Suprapubic skin (tissue), 4 donors: ENCODE measurements at regions not wholly inside any gene's neighbourhood (a gene's known extent, or its start where the extent isn't known, plus 50 kb on each side); places are given as distances from the start of the nearest gene placed in this dataset.

Source experiments
- CTCF ChIP-seq, 2 donors: fragments of 200-600 bp in 1 of 2; fragments of 450-650 bp in 1 of 2; sonication (generic) in 1 of 2; IDR thresholded peaks; one replicate each; pipeline ENCODE4 v1.5.1; 2016 to 2019; ENCODE audit warnings: antibody characterized with exemption in 2 of 2, mild to moderate bottlenecking in 1 of 2, moderate library complexity in 1 of 2
- EP300 ChIP-seq: sonication (generic); formaldehyde crosslinking; IDR thresholded peaks from one replicate; pipeline ENCODE4 v1.6.1; 2017; ENCODE audit warnings: antibody characterized with exemption
- POLR2A ChIP-seq, 2 donors: fragments of 450-650 bp; IDR thresholded peaks; one replicate each; pipeline ENCODE4 v1.6.1; 2017; ENCODE audit warnings: antibody characterized with exemption in 2 of 2, mild to moderate bottlenecking in 2 of 2, moderate library complexity in 2 of 2
- POLR2AphosphoS5 ChIP-seq, 3 donors: sonication (generic); formaldehyde crosslinking; IDR thresholded peaks; one replicate each; pipeline ENCODE4 v1.6.1; 2017; ENCODE audit warnings: antibody characterized with exemption in 3 of 3

DNA sequence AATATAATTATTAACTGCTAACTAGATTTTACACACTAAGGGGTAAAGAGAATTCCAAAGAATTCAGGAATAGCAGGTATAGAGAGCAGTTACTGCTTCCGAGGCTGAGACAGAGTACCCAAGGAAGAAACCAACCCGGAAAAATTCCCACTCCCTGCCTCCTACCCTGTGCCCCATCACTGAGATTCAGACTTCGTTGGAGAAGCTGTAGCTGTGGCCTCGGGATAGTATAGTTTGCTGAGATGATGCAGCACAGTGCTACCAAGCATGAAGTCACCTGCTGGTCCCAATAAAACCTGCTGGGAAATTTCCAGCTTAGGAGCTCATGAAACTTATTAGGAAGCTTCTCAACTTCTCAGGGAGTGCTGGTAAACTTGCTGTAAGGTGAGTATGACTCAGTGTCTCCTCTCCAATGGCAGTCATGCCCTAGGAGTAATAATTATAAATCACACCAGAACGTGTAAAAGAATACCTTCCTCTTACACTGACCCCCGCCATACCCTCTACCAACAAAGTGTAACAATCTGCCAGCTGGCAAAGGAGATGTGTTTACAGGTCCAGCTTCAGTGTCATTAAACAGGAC, 215.2 kb upstream of the ROBO2 start:
- no peak for TF ChIP-seq CTCF (IDR thresholded peaks at IDR 0.05)
- no peak for TF ChIP-seq POLR2A (IDR thresholded peaks at IDR 0.05)
- TF ChIP-seq POLR2AphosphoS5 (IDR thresholded peaks at IDR 0.05): no peak
- TF ChIP-seq EP300: no peak
